ENCODE measurements at regions not wholly inside any gene's neighbourhood (a gene's known extent, or its start where the extent isn't known, plus 50 kb on each side); places are given as distances from the start of the nearest gene placed in this dataset.

GRCh38 chr4:180642732-180643131 lies 1600.5 kb upstream of the TENM3 start:
- no peaks in the 10 kb centered on the region for H3K4me1 ChIP-seq
- H3K36me3 ChIP-seq, result no peaks in the 10 kb centered on the region
- no peaks in the 10 kb centered on the region for H3K27me3 ChIP-seq
- no peak overlapping the region for H3K4me3 ChIP-seq
- ATAC-seq (no peak), DNase-seq (no peak)
- no peak for TF ChIP-seq CTCF (IDR thresholded peaks at IDR 0.05)
- intact Hi-C loops (cut with DNase I), result no loop called here
- H3K9me3 ChIP-seq, result no peaks in the 10 kb centered on the region
- no peak overlapping the region for H3K27ac ChIP-seq

GRCh38 chr4:180650273-180650672 lies 1592.9 kb upstream of the TENM3 start:
- Histone ChIP-seq H3K27ac (no peak overlapping the region), H3K9me3 (no peaks in the 10 kb centered on the region), H3K4me3 (no peak overlapping the region), H3K27me3 (no peaks in the 10 kb centered on the region), H3K36me3 (no peaks in the 10 kb centered on the region), H3K4me1 (no peaks in the 10 kb centered on the region)
- intact Hi-C loops (cut with DNase I), result no loop called here
- DNase-seq (no peak), ATAC-seq (no peak)
- TF ChIP-seq CTCF (IDR thresholded peaks at IDR 0.05), result no peak

- intact Hi-C loops (cut with DNase I), result no loop called here
- TF ChIP-seq CTCF (IDR thresholded peaks at IDR 0.05), result no peak
Measured at GRCh38 chr4:180652533-180652932, 1590.7 kb upstream of the TENM3 start.

GRCh38 chr4:180655886-180656285 lies 1587.3 kb upstream of the TENM3 start:
- TF ChIP-seq CTCF (IDR thresholded peaks at IDR 0.05), result no peak
- Histone ChIP-seq H3K9me3 (no peaks in the 10 kb centered on the region), H3K27me3 (no peaks in the 10 kb centered on the region), H3K4me3 (no peak overlapping the region), H3K4me1 (no peaks in the 10 kb centered on the region), H3K36me3 (no peaks in the 10 kb centered on the region), H3K27ac (no peak overlapping the region)
- intact Hi-C loops (cut with DNase I), result no loop called here
- ATAC-seq, result no peak
- DNase-seq, result no peak

More at GRCh38 chr4:180652533-180652932, 1590.7 kb upstream of the TENM3 start:
- no peak for ATAC-seq
- Histone ChIP-seq H3K4me3 (no peak overlapping the region), H3K27ac (no peak overlapping the region), H3K9me3 (no peaks in the 10 kb centered on the region), H3K36me3 (no peaks in the 10 kb centered on the region), H3K27me3 (no peaks in the 10 kb centered on the region), H3K4me1 (no peaks in the 10 kb centered on the region)
- DNase-seq, result no peak

GRCh38 chr4:180657881-180658280 lies 1585.3 kb upstream of the TENM3 start:
- H3K36me3 ChIP-seq, result no peaks in the 10 kb centered on the region
- H3K4me1 ChIP-seq, result no peaks in the 10 kb centered on the region
- no peak for DNase-seq
- no peaks in the 10 kb centered on the region for H3K9me3 ChIP-seq
- no peak overlapping the region for H3K4me3 ChIP-seq
- intact Hi-C loops (cut with DNase I), result no loop called here
- TF ChIP-seq CTCF (IDR thresholded peaks at IDR 0.05), result no peak
- no peak for ATAC-seq
- H3K27me3 ChIP-seq, result no peaks in the 10 kb centered on the region
- H3K27ac ChIP-seq, result no peak overlapping the region
